MM.1S (cell line): ENCODE measurements at regions not wholly inside any gene's neighbourhood (a gene's known extent, or its start where the extent isn't known, plus 50 kb on each side); places are given as distances from the start of the nearest gene placed in this dataset.

ENCODE experiments used
- EZH2 ChIP-seq: fragments of 300-600 bp; sonication (generic); optimal IDR thresholded peaks from 2 replicates; pipeline ENCODE3; 2017; ENCODE audit warnings: low read depth, mild to moderate bottlenecking, antibody characterized with exemption, low read length, mixed read lengths
- TF ChIP-seq, protein P1 (sequence below): fragments of 300-600 bp; sonication (generic); IDR thresholded peaks from 2 replicates; pipeline ENCODE4 v1.5.1; 2016; ENCODE audit warnings: antibody characterized with exemption, low read length, mixed read lengths

DNA sequence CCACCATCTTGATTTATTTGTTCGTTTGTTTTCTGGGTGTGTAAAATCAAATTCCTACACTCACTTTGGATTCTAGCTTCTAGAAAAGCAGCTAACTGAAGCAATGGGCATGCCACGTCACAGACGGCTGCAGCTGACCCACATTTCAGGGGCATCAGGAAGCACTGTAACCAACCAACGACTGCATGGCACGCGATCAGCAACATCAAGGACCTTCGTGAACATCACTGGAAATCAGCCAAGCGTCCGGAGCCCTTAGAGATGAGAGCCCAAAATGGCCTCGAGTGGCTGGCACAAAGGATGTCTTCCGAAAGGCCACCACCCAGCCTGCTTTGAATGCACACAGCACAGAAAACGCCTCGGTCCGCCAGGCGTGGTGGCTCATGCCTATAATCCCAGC is 191.1 kb downstream of the OLFM1 start:
- TF ChIP-seq, protein P1, sequence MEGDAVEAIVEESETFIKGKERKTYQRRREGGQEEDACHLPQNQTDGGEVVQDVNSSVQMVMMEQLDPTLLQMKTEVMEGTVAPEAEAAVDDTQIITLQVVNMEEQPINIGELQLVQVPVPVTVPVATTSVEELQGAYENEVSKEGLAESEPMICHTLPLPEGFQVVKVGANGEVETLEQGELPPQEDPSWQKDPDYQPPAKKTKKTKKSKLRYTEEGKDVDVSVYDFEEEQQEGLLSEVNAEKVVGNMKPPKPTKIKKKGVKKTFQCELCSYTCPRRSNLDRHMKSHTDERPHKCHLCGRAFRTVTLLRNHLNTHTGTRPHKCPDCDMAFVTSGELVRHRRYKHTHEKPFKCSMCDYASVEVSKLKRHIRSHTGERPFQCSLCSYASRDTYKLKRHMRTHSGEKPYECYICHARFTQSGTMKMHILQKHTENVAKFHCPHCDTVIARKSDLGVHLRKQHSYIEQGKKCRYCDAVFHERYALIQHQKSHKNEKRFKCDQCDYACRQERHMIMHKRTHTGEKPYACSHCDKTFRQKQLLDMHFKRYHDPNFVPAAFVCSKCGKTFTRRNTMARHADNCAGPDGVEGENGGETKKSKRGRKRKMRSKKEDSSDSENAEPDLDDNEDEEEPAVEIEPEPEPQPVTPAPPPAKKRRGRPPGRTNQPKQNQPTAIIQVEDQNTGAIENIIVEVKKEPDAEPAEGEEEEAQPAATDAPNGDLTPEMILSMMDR: no peak
- TF ChIP-seq EZH2: no peak
